ENCODE measurements at regions not wholly inside any gene's neighbourhood (a gene's known extent, or its start where the extent isn't known, plus 50 kb on each side); places are given as distances from the start of the nearest gene placed in this dataset.

DNA sequence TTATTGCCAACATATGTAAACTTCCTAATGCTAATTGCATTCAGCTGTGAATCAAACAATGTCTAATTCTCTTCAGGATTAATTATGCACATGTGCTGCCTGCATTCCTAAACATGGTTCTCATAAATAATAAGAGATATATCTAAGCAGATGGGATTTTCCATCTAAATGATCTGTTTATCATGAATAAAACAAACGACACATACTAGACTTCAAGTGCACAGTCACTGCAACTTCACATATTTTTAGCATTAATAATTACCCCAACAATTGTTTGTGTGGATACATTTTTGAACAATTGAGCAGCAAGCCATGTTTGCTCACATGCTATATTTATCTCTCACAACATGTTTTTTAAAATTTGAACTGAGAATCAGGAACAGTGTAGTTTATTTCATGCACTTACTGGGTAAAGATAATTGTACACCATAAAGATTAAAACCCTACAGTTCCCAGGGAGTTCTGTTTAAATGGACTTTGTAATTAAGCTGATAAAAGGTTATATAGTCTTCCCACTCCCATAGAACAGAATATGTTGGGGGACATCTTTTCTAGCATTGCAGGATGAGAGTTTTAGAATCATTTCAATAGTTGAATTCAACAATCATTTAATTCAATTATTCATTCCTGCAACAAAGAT, 378.5 kb downstream of the MDFIC start (continued):
- TF ChIP-seq, protein P1, sequence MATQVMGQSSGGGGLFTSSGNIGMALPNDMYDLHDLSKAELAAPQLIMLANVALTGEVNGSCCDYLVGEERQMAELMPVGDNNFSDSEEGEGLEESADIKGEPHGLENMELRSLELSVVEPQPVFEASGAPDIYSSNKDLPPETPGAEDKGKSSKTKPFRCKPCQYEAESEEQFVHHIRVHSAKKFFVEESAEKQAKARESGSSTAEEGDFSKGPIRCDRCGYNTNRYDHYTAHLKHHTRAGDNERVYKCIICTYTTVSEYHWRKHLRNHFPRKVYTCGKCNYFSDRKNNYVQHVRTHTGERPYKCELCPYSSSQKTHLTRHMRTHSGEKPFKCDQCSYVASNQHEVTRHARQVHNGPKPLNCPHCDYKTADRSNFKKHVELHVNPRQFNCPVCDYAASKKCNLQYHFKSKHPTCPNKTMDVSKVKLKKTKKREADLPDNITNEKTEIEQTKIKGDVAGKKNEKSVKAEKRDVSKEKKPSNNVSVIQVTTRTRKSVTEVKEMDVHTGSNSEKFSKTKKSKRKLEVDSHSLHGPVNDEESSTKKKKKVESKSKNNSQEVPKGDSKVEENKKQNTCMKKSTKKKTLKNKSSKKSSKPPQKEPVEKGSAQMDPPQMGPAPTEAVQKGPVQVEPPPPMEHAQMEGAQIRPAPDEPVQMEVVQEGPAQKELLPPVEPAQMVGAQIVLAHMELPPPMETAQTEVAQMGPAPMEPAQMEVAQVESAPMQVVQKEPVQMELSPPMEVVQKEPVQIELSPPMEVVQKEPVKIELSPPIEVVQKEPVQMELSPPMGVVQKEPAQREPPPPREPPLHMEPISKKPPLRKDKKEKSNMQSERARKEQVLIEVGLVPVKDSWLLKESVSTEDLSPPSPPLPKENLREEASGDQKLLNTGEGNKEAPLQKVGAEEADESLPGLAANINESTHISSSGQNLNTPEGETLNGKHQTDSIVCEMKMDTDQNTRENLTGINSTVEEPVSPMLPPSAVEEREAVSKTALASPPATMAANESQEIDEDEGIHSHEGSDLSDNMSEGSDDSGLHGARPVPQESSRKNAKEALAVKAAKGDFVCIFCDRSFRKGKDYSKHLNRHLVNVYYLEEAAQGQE (IDR thresholded peaks at IDR 0.05; ENCODE audit: borderline replicate concordance) = no peak
- TF ChIP-seq, protein P1 (CRISPR knock-in tag; IDR thresholded peaks at IDR 0.05; ENCODE audit: low read depth) = no peak
- TF ChIP-seq, protein P2, sequence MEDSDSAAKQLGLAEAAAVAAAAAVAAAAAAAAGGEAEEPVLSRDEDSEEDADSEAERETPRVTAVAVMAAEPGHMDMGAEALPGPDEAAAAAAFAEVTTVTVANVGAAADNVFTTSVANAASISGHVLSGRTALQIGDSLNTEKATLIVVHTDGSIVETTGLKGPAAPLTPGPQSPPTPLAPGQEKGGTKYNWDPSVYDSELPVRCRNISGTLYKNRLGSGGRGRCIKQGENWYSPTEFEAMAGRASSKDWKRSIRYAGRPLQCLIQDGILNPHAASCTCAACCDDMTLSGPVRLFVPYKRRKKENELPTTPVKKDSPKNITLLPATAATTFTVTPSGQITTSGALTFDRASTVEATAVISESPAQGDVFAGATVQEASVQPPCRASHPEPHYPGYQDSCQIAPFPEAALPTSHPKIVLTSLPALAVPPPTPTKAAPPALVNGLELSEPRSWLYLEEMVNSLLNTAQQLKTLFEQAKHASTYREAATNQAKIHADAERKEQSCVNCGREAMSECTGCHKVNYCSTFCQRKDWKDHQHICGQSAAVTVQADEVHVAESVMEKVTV (CRISPR knock-in tag; IDR thresholded peaks at IDR 0.05) = no peak
- no peak for TF ChIP-seq NR2F6 (CRISPR knock-in tag; IDR thresholded peaks at IDR 0.05)
- TF ChIP-seq CHD2 (IDR thresholded peaks at IDR 0.05; ENCODE audit: low read depth, low read length) = no peak
